OCI-M1 (cell line): ENCODE measurements at regions not wholly inside any gene's neighbourhood (a gene's known extent, or its start where the extent isn't known, plus 50 kb on each side); places are given as distances from the start of the nearest gene placed in this dataset.

Experiments
- DNase-seq: peaks from one replicate; lab custom pipeline; 2025; lab: John Stamatoyannopoulos, UW

DNA sequence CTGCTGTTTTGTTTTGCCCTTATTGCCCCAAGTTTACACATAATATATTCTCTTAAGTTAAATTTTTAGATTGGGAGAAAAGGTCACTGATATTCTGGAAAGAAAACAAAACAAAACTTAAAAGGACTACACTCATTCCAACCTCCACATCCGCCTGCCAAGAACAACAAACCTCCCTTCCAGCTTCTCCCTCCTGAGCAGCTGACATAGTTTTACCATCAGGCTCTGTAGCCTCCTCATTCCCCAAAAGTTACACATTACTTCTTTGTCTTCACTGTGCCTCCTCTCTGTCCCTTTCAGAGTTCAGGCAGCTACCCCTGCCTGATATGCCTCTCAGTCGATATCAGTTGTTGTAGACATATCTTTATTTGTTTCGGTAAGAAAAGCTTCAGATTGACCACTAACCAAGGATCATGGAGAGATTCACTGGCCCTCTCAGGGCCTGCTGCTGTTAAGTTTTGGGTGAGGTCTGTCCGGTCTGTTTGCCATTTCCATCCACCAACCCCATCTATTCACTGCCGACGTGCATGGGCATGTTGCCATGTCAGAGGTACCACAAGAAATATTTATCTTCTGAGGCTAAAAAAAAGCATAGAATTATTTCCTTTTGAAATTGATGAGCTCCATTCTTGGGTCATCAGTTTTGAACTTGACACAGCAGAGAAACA is 164.1 kb downstream of the GASK1B start:
- DNase-seq = no peak

DNA sequence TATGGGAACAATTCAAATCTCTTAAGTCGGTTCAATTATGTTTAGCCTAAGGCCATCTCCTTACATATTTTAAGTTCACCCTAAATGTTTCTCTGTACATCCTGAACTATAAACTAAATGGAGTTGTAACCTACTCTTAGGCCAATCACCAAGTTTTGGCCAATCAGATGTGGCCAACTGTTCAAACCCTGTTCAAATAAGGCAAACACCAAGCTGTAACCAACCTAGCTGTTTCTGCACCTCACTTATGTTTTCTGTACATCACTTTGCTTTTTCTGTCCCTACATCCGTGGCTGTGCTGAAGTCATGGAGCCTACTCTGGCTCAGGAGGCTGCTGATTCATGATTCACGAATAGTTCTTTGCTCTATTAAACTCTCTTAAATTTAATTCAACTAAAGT is 165.3 kb downstream of the GASK1B start:
- no peak for DNase-seq

DNA sequence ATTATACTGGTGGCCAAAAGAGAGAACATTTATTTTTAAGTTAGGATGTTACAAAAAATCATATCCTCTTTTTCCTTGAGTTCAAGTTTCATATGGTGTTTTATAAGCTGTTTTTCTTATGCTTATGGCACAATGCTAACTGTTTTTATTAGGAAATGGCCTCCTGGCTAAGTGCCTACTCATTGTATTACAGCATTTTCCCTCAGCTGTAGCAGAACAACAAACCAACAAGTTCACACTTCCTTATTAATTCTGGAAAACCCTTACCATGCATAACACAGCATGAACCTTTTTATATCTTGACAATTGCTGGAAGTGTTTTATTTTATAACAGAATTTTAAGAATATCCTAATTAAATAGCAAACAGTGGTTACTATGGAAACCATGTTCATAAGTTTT is 165.8 kb downstream of the GASK1B start:
- DNase-seq = no peak

DNA sequence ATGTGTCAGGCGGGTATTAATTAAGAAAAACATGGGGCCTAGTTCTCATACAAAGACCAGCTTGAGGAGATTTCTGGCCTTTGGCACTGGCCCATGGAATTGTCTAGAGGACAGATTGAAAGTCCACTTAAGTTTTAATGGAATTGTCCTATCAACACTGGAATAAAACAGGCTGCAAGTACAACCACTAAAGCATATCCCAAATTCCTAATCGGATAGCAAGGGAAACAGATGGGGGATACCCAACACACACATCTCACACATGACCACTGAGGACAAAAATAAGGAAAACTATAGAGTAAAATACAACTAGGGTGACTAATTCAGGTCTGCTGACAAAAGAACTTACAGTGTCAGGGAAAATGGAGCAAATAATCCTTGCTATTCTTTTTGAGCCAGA is 167.8 kb downstream of the GASK1B start:
- no peak for DNase-seq

DNA sequence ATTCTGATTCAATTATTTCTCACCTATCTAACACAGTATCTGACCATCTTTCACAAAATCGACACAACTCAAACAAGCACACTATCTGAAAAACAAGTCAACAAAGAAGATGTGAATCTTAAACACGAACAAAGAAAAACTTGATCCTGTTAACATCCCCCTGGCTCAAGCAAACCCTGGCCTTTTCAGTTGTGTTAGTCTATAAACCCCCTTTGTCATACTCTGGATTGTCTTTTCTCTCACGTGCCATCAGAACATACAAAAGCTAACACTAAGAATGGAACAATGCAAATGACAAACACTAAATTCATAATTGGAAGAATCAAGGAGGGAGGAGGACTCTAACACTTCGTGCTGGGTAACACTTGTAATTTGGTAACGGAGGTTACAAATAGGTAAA is 168.7 kb downstream of the GASK1B start:
- DNase-seq = no peak

DNA sequence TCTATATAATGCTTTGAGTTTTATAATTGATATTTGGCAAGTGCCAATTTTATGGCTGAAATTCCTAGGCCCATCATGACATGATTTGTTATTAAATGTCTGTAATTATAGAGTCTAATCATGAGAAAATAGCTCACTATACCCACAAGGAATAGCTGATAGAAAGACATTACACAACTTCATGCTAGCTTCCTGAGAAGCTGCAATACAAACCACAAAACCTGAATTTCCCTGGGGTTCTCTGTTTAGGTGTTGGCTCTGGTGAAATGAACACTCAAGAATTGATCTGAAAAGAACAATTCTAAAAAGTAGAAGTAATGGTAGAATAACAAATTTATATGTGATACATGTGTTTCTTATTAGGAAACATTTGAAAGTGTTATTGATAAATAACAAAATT is 169.6 kb downstream of the GASK1B start:
- DNase-seq = no peak

DNA sequence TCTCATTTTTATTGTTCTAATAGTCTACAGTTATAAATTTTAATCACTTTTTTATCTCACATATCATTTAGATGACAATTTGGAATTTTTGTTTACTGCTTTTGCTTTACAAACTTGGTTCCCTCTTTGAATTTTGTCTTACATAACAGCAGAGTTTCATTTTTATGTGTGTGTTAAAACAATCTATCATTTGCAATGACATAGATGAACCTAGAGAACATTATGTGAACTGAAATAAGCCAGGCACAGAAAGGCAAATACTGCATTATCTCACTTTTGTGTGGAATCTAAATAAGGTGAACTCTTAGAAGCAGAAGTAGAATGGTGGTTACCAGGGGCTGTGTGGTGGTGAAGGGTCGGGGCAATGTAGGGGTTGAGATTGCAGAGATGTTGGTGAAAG is 170.7 kb downstream of the GASK1B start:
- no peak for DNase-seq

DNA sequence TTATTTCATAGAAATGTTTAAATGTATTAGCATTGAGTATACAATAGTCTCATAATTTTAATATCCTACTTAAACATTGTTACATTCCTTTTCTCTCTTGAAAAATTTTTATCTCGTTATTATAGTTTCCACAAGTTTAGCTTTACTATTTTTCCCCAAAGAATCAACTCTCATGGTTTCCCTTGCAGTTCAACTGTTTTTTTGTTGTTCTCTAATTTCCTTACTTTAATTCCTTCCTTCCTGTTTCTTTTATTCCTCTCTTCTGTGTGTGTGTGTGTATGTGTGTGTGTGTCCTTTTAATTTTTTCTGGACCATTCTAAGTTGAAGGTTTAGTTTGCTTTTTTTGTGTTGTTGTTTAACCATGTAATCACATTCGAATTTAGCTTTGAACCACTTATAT is 171.1 kb downstream of the GASK1B start:
- no peak for DNase-seq

DNA sequence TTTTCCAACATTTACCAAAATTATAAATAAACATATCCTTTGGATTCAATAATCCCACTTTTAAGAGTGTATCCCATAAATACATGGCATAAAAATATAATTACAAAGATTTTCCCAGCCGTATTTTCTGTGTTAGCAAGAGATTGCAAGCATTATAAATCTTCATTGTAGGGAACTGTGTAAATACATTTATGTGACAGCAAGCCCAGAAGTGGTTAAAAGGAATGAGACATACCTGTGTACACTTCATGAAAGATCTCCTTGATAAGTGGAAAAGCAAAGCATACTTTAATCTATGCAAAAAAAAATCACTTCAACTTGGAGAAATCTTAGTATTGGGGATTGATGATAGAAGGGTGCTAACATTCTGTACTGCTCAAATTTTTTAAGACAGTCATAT is 173.1 kb downstream of the GASK1B start:
- no peak for DNase-seq

DNA sequence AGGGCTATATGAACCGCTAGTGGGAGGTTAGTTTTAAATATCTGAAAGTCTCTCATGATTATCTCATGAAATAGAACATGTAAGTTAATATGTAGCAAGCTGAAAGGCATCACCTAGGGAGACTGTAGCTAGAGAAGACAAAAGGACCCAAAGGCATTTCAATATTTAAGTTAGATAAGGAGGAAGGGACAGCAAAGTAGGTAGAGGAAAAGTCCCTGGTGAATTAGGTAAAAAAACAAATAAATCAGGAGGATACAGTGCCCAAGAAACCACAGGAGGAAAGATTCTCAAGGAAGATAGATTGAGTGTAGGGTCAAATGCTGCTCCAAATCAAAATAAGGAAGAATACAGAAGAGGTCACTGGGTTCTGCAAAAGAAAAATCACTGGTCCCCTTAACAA is 175.5 kb downstream of the GASK1B start:
- no peak for DNase-seq

DNA sequence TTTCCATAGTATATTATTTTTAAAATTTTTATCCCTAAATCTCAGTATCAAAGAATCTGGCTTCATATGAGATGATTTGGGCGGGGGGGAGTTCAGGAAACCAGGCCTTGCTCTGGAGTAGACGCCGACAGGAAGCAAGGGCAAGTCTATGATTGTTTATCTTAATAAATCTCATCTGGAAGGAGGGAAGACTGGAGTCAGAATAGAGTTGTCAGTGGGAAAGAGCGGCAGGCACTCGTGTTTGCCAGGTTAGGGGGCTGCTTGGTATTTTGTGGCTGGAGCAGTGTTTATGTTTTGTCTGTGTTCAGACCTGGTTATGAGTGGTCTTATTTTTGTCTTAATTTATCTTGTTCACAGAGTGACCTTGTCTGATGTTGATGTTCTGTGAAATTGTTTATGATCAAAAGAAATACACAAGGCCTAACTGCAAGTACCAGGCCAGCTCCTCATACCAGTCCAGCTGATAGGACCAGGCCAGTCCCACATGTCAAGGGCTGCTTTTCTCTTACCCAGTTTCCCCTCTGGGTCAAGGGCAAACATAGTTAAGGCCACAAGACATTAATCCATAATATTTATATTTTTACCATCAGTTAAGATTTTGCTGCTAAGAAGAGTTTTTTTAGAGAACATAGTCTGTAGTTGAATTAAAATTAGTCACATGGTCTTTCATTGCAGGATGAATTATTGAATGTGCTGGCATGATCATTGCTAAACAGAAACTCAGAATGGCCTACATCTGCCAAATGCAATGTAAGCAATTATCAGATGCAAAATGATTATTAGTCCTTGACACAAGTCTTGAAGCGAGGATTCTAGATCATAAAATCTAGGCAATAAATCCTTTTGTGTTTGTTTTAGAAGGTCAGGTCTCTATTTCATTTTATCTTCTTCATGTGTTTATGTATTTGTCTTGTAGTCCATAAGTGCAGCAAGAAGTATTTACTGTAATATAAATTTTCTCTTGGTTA is 176.5 kb downstream of the GASK1B start:
- DNase-seq = no peak

DNA sequence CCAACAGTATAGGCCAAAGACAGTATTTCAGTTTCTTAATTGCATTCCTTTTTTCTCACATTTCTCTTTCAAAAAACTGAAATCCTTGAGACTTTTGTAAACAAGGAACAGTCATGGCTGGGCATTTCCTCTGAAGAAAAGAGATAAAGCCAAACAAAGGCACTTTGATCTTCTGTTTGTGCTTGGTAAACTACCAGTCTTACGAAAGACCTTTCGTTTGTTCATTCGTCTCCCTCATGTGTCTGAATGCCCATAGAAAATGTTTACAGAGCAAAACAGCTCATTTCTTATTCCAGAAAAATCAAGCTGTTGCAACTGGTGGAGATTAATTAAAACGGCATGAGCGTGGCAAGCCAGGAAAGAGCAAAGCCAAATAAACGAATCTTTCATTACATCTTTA is 178.0 kb downstream of the GASK1B start:
- DNase-seq = no peak

DNA sequence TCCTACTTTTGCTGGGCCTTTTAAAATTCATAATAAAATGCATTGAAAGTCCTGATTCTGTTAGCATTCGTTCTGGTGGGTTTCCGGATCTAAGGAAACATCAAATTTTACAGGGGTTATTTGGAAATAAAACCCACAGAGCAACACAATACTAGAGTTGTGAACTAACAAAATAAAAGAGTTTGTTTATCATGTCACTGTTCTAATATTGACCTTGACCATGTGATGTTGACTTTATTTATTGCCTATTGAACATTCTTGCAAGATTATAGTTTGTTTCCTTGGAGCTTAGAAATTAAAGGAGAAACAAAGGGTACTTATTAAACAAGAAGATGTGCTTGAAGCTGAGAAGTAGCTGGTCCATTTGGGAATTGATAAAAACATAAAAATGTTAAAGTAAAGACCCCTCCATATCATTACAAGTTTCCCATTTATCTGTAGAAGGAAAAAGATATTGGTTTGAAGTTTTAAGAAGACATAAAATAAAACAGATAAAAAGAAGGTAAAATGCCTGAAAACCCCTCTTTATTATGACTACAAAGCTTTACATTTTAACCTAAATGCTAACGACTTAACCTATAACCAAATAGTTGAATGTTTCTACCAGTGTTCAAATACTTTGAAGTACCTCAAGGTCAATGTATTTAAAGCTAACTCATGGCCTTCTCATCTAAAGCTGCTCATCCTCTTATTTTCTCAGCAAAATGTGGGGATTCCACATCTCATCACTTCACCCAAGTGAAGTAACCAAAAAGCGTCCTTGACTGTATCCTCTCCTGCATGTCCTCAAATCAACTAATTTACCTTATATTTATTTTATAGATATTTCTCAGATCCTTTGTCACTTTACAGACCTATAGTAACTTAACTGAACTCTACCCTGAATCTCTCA is 179.6 kb downstream of the GASK1B start:
- DNase-seq = no peak

DNA sequence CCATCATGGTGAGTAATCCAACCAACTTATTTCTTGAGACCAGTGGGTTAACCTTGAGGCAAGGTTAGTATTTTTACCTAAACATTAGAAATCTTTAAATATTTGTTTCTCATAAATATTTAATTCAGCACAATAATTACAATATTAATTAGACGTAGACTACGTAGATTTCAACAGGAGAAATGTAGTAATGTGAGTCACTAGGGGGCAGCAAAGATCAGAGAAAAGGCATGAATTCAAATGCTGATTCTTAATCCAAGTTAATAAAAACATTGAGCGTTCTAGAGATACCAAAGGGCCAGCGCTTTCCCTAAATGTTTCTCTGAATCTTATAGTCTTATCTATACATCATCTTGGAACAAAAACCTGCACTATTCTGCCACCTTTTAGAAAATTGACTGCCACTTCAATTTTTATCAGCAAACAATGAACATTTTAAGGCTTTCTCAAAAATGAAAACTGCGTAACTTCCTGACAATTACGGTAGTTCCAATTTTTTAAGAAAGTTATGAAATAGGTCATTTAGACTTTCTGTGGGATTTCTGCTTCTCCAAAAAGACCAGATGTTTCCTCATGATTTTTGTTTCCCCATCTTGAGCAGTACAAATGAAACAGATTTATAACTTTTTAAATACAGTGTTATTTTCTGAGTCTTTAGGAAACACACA is 180.7 kb downstream of the GASK1B start:
- DNase-seq = peak; percentile 88

DNA sequence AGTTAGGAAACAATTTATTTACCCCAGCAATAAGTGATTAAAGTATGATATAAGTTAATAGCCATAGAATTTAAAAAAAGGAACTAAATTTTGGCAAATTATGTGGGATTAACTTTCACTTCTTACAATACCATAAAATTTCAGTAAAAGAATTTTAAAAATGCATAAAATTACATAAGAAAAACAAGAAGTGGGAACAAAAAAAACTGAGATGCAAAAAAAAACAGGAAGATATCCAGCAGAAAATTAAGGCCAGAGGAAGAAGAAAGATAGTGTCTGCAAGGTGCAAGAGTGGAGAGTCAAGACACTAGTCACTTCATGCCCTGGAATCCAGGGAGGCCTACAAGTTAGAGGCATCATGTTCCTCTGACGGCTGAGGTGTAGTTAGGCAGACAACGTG is 184.2 kb downstream of the GASK1B start:
- no peak for DNase-seq

DNA sequence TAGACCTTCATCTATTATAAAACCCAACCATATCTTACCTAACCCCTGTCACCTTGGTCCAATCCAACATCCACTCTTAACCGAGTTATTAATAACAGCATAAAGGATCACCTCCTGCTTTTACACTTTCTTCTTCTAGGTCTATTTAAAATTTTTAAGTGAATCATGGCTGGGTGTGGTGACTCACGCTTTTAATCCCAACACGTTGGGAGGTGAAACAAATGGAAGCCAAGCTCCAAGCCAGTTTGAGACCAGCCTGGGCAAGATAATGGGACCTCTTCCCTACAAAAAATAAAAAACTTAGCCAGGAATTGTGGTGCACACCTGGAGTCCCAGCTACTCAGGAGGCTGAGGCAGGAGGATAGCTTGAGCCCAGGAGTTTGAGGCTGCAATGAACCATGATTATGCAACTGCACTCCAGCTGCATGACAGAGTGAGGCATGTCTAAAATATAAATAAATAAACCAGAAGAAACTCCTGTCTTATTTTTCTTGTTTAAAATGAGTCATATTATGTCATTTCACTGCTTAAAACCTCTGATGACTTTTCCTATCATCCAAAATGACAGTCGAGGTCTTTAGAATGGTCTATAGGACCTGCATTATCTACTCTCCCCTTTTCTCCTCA is 188.4 kb downstream of the GASK1B start:
- DNase-seq = no peak

DNA sequence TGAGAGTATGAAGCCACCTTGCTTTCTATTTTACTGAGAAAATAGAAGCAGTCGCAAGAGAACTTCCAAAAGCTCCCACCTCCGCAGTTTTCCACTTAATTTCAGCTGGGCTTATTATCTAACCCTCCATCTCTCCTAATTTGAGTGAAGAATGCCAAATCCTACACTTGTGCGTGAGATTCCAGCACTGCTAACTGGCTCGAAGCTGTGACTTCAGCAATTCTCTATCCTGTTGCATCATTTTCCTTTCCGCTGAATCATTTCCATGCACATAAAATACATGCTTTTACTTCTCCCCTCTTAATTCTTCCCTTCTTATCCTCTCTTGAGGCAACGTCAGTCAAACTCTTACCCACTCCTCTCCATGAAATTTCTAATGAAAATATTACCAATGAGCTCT is 189.5 kb downstream of the GASK1B start:
- peak; percentile 68 for DNase-seq

DNA sequence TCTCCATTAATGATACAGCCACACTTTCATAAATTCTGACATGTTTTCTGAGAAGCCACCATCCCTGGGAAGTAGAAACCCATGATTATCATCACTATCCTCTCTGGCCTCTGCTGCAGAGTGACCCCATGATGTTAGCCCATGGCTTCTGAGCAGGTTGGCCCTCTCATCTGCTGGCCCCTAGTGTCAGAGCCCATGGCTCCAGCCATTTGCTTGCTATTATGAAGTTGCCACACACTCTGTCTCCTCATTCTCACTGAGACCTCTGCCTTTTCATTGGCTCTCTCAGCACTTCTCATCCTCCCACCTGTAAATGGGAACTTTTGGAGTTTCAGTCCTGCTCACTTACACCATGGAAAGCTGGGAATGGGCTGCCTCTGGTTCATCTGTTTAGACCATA is 192.7 kb downstream of the GASK1B start:
- DNase-seq = no peak

DNA sequence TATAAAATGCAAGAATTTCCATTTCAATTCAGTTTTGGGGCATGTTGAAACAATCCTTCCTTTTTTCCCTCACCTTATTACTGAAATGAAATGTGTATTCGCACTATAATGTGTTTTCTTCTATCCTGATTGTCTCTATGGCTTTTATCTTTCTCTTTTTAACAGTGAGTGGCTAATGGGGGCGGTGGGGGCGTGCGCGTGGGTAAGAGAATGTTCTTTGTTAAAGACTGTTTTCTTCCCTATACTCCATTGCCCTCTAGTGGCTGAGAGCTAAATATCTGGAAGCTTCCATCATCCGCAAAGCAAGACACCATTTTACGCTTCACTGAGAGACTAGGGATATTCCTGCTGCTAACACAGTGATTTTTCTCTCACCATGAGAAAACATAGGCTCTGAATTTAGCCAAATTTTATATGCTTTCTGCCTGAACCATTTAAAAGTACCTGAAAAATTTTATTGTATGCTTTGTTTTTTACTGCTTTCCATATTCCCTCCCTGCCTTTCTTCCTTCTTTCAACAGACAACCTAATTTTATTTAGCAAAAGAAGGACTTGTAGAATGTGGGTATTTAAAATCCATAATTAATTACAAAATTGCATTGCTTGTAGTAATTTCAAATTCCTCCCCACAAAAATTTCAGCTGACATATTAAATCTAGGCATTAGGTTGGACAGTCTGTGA is 194.0 kb downstream of the GASK1B start:
- peak; percentile 91 for DNase-seq

DNA sequence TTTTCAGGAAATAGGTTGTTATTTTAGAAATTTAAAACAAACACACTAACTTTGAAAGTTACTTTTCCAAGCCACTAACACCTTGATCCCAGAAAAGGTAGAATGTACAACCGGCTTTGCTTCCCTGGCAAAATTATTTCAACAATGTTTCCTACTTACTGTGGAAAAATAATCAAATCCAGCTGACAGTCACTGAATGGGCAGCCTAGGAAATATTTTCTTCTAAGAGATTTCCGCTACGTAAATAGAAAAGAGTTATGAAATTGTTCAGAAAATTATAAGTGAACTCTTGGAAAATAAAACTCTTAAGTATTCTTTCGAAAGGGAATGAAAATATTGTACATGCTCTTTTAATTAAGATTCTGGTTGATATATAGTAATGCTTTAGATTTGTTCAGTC is 195.7 kb downstream of the GASK1B start:
- no peak for DNase-seq

DNA sequence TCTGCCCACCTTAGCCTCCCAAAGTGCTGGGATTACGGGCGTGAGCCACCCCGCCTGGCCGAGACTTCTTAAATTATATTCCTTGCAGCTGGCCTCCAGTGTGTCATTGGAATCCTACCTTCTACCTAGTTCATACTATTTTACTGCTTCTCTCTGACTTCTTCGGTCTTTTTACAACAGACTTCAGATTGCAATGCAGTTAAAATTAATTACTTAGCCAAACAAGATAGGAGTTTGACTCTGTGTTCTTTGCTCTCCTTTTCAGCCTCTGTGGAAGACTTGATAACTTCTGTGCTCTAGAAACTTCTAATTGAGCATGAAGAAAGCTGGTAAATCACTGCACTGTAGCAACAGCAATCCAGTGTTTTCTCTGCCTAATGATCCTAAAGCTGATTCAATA is 199.5 kb downstream of the GASK1B start:
- DNase-seq = no peak
